IMR-90 (cell line): ENCODE measurements at regions not wholly inside any gene's neighbourhood (a gene's known extent, or its start where the extent isn't known, plus 50 kb on each side); places are given as distances from the start of the nearest gene placed in this dataset.

ENCODE experiments used
- ATAC-seq: fragments of 200-7000 bp; cut with Tn5 transposase; 2 replicates; pipeline ENCODE4 v1.9.1; 2020; ENCODE audit warnings: low read depth, mild to moderate bottlenecking, moderate library complexity
- BruUV-seq: library from RNA; stranded (reverse); fragments of 400-500 nt; replicated peaks from 2 replicates; lab custom pipeline; 2021; lab: Mats Ljungman, UMichigan
- CTCF ChIA-PET: fragments of 300-600 bp; formaldehyde crosslinking; extraction: SDS; loops from one replicate; lab custom pipeline; 2021; ENCODE audit warnings: antibody characterized with exemption; lab: Yijun Ruan, JAX
- POLR2A ChIA-PET: fragments of 300-600 bp; sonication (Branson Sonifier 250); formaldehyde crosslinking; loops from one replicate; lab custom pipeline; 2022; ENCODE audit warnings: antibody characterized with exemption; ENCODE audit not compliant: unreplicated experiment; lab: Charles Lee
- DNase-seq: peaks from one replicate; pipeline ENCODE4 v3.0.0; 2013
- H2AFZ ChIP-seq: replicated peaks from 2 replicates; pipeline ENCODE3; 2013; ENCODE audit warnings: low read length, mild to moderate bottlenecking; ENCODE audit not compliant: poor library complexity
- H2AK5ac ChIP-seq: 2 replicates; pipeline ENCODE4 v1.6.1; 2013; ENCODE audit warnings: low read depth, low read length, inconsistent platforms
- H2AK9ac ChIP-seq: replicated peaks from 2 replicates; pipeline ENCODE3; 2013; ENCODE audit warnings: mild to moderate bottlenecking, low read depth, low read length, moderate library complexity; ENCODE audit not compliant: poor library complexity
- H2BK120ac ChIP-seq: 2 replicates; pipeline ENCODE4 v1.6.1; 2013; ENCODE audit warnings: low read depth, low read length, inconsistent platforms
- H2BK15ac ChIP-seq: 3 replicates; pipeline ENCODE4 v1.6.1; 2013; ENCODE audit warnings: low read depth, low read length, inconsistent platforms
- H2BK20ac ChIP-seq: 2 replicates; pipeline ENCODE4 v1.6.1; 2013; ENCODE audit warnings: low read depth, mild to moderate bottlenecking, inconsistent platforms, low read length, moderate library complexity
- H2BK5ac ChIP-seq: 2 replicates; pipeline ENCODE4 v1.6.1; 2013; ENCODE audit warnings: mild to moderate bottlenecking, low read depth, low read length, inconsistent platforms; ENCODE audit not compliant: poor library complexity, severe bottlenecking
- H3K14ac ChIP-seq: replicated peaks from 2 replicates; pipeline ENCODE4 v1.6.1; 2013; ENCODE audit warnings: low read depth, low read length, inconsistent platforms
- H3K18ac ChIP-seq: 2 replicates; pipeline ENCODE4 v1.6.1; 2013; ENCODE audit warnings: low read depth, low read length, control low read depth
- H3K23ac ChIP-seq: 2 replicates; pipeline ENCODE4 v1.6.1; 2013; ENCODE audit warnings: low read depth, low read length, inconsistent platforms
- H3K27ac ChIP-seq: 2 replicates; pipeline ENCODE4 v1.5.1; 2013; ENCODE audit warnings: mild to moderate bottlenecking, control low read depth, low read length; ENCODE audit not compliant: insufficient read depth
- H3K27me3 ChIP-seq: 2 replicates; pipeline ENCODE4 v1.6.1; 2013; ENCODE audit warnings: low read length; ENCODE audit not compliant: control insufficient read depth, insufficient read depth
- H3K36me3 ChIP-seq: 2 replicates; pipeline ENCODE4 v1.6.1; 2013; ENCODE audit warnings: low read length, mixed read lengths; ENCODE audit not compliant: control insufficient read depth, insufficient read depth
- H3K4ac ChIP-seq: 2 replicates; pipeline ENCODE4 v1.6.1; 2013; ENCODE audit warnings: low read depth, low read length, inconsistent platforms
- H3K4me1 ChIP-seq: 2 replicates; pipeline ENCODE4 v1.6.1; 2013; ENCODE audit warnings: low read length, mixed read lengths; ENCODE audit not compliant: control insufficient read depth, insufficient read depth
- H3K4me2 ChIP-seq: 2 replicates; pipeline ENCODE4 v1.6.1; 2013; ENCODE audit warnings: low read depth, mild to moderate bottlenecking, control low read depth, low read length, moderate library complexity
- H3K4me3 ChIP-seq: 2 replicates; pipeline ENCODE4 v1.5.1; 2013; ENCODE audit warnings: low read depth, mild to moderate bottlenecking, control low read depth, low read length, moderate library complexity; ENCODE audit not compliant: insufficient read depth
- H3K56ac ChIP-seq: 2 replicates; pipeline ENCODE4 v1.6.1; 2013; ENCODE audit warnings: low read length, inconsistent platforms; ENCODE audit not compliant: insufficient read depth; ENCODE audit errors: extremely low read depth
- H3K79me1 ChIP-seq, 2 experiments: 2 replicates each; pipeline ENCODE4 v1.6.1; 2013; ENCODE audit warnings: low read length in 2 of 2, inconsistent platforms in 1 of 2, low read depth in 1 of 2
- H3K9ac ChIP-seq: 2 replicates; pipeline ENCODE4 v1.6.1; 2013; ENCODE audit warnings: low read depth, low read length, control low read depth
- H3K9me1 ChIP-seq: 2 replicates; pipeline ENCODE4 v1.6.1; 2013; ENCODE audit warnings: low read length, inconsistent platforms; ENCODE audit not compliant: insufficient read depth
- H3K9me3 ChIP-seq: 2 replicates; pipeline ENCODE4 v1.6.1; 2013; ENCODE audit warnings: low read length; ENCODE audit not compliant: control insufficient read depth, insufficient read depth
- H4K20me1 ChIP-seq: 2 replicates; pipeline ENCODE4 v1.6.1; 2013; ENCODE audit warnings: low read length, inconsistent platforms; ENCODE audit not compliant: insufficient read depth
- H4K5ac ChIP-seq: 2 replicates; pipeline ENCODE4 v1.6.1; 2013; ENCODE audit warnings: mild to moderate bottlenecking, low read depth, low read length, control low read depth
- H4K8ac ChIP-seq, 2 experiments: 2 replicates each; pipeline ENCODE4 v1.6.1; 2013; ENCODE audit warnings: low read depth in 2 of 2, low read length in 2 of 2, control low read depth in 1 of 2, inconsistent platforms in 1 of 2
- H4K91ac ChIP-seq: 2 replicates; pipeline ENCODE4 v1.6.1; 2013; ENCODE audit warnings: low read depth, low read length, inconsistent platforms; ENCODE audit not compliant: insufficient read depth
- CEBPB ChIP-seq: IDR thresholded peaks from 2 replicates; pipeline ENCODE4 v1.6.1; 2012; ENCODE audit warnings: low read depth, low read length, improper control_type of control experiment
- MAZ ChIP-seq: IDR thresholded peaks from 2 replicates; pipeline ENCODE4 v1.6.1; 2012; ENCODE audit warnings: low read depth, mild to moderate bottlenecking, low read length, improper control_type of control experiment, moderate library complexity, borderline replicate concordance
- dilution Hi-C: fragments of 300-500 bp; cut with HindIII; formaldehyde crosslinking; loops from one replicate; pipeline ENCODE4 v1.14.3; 2018; ENCODE audit warnings: low sequenced_read_pairs; ENCODE audit not compliant: unreplicated experiment
- in situ Hi-C: fragments of 300-500 bp; cut with MboI; formaldehyde crosslinking; loops from 3 replicates; pipeline ENCODE4 v1.14.3; 2019; ENCODE audit warnings: low sequenced_read_pairs, inconsistent platforms, mixed read lengths
- intact Hi-C: fragments of 100-400 bp; cut with micrococcal nuclease; formaldehyde crosslinking; loops from 2 replicates; pipeline ENCODE4 v1.10.0; 2022

DNA sequence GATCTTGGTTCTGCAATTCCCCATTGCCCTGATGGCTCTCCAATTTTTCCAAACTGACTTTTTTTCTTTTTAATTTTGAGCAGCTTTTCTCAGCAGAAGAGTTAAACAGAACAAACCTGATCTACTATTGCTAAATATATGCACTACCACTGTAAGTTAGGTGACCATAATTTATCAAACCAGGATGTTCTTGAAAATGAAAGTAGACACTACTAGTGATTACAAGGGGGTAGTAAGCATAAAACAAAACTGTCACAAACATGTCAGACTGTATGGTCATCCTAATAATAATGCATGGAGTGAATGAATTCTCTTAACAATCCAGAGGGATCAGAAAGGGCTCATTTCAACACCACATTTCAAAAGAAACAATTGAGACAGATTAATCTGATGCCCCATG lies 183.0 kb upstream of the FOXN3 start:
- Histone ChIP-seq H2AK5ac (no peak overlapping the region), H3K56ac (no peak overlapping the region), H4K91ac (no peak overlapping the region), H3K23ac (no peak overlapping the region), H3K18ac (no peak overlapping the region), H3K4me1 (no peaks in the 10 kb centered on the region; the same call in 1 of the 2 replicates), H3K36me3 (0 out of 2 replicates have a peak, but pooled peaks cover 1% of the 10 kb centered on the region), H3K27ac (no peak overlapping the region), H3K4me3 (no peak overlapping the region), H3K9ac (no peak overlapping the region), H4K20me1 (no peaks in the 10 kb centered on the region), H3K9me1 (no peaks in the 10 kb centered on the region), H2BK120ac (no peak overlapping the region), H2BK20ac (no peak overlapping the region), H3K27me3 (no peaks in the 10 kb centered on the region), H2AFZ (no peak overlapping the region), H3K4me2 (no peak overlapping the region), H3K14ac (no peak overlapping the region), H3K79me1 (peaks cover 26 to 28% of the 10 kb centered on the region in 2 experiments; a peak in 3 of 4 replicates), H2AK9ac (no peak overlapping the region), H3K4ac (no peak overlapping the region), H3K9me3 (peaks cover 13% of the 10 kb centered on the region), H4K8ac (no peak overlapping the region), H2BK5ac (no peak overlapping the region), H4K5ac (no peak overlapping the region), H2BK15ac (no peak overlapping the region)
- ChIA-PET CTCF (no interaction called here), POLR2A (no interaction called here)
- no peak for DNase-seq
- in situ Hi-C loops (no loop called here), intact Hi-C loops (no loop called here), dilution Hi-C loops (no loop called here)
- BruUV-seq: no TSS peak
- no peak for ATAC-seq
- TF ChIP-seq MAZ: no peak
- no peak for TF ChIP-seq CEBPB
